ENCODE measurements at regions not wholly inside any gene's neighbourhood (a gene's known extent, or its start where the extent isn't known, plus 50 kb on each side); places are given as distances from the start of the nearest gene placed in this dataset.

- no peak for ATAC-seq
- no peak for DNase-seq (ENCODE audit: low spot score)
- Mint-ChIP-seq H3K4me3 (no peak overlapping the region), H3K9me3 (no peaks in the 10 kb centered on the region), H3K4me1 (no peaks in the 10 kb centered on the region), H3K36me3 (ENCODE audit: low read depth) (no peaks in the 10 kb centered on the region), H3K27me3 (ENCODE audit: insufficient read depth, low read depth, poor library complexity) (peaks cover 4% of the 10 kb centered on the region), H3K27ac (no peak overlapping the region)
- Histone ChIP-seq H3K9me2 (ENCODE audit: insufficient read depth) (no peaks in the 10 kb centered on the region), H3K4me3 (no peak overlapping the region), H3F3A (replicated peaks; ENCODE audit: low read depth) (no peaks in the 10 kb centered on the region), H3K27me3 (ENCODE audit: insufficient read depth) (no peaks in the 10 kb centered on the region), H4K20me1 (replicated peaks; ENCODE audit: insufficient read depth) (no peaks in the 10 kb centered on the region), H3K4me1 (ENCODE audit: insufficient read depth) (no peaks in the 10 kb centered on the region), H3K36me3 (ENCODE audit: insufficient read depth) (no peaks in the 10 kb centered on the region), H3K27ac (ENCODE audit: low read depth) (no peak overlapping the region), H3K79me2 (replicated peaks; ENCODE audit: insufficient read depth) (no peaks in the 10 kb centered on the region), H2AFZ (0 out of 2 replicates have a peak overlapping the region, but pooled peaks have one; percentile 24), H3K4me2 (no peak overlapping the region)
- no peak for TF ChIP-seq ZNF114 (CRISPR knock-in tag; IDR thresholded peaks at IDR 0.05)
- no peak for TF ChIP-seq CTCF (conservative IDR thresholded peaks at IDR 0.05; ENCODE audit: low read depth in 2 of 2)
- TF ChIP-seq JUNB (IDR thresholded peaks at IDR 0.05; ENCODE audit: unreplicated experiment), result no peak
- TF ChIP-seq ETS1 (IDR thresholded peaks at IDR 0.05), result no peak
- no peak for TF ChIP-seq NANOG (IDR thresholded peaks at IDR 0.05; ENCODE audit: borderline replicate concordance)
- no peak for TF ChIP-seq ZNF462 (CRISPR knock-in tag; IDR thresholded peaks at IDR 0.05)
- TF ChIP-seq ZNF331 (CRISPR knock-in tag; IDR thresholded peaks at IDR 0.05; ENCODE audit: low read depth), result no peak
- TF ChIP-seq EZH2 (IDR thresholded peaks at IDR 0.05; ENCODE audit: low read depth, unreplicated experiment), result no peak
- TF ChIP-seq POLR2AphosphoS5 (IDR thresholded peaks at IDR 0.05; ENCODE audit: low read depth), result no peak
These were observed 163.7 kb downstream of the BAMBI start for GRCh38 chr10:28840971-28841370.

Measured in GM23338 (cell line).